BLaER1 (cell line): ENCODE measurements at regions not wholly inside any gene's neighbourhood (a gene's known extent, or its start where the extent isn't known, plus 50 kb on each side); places are given as distances from the start of the nearest gene placed in this dataset.

Experiments
- H3K27ac ChIP-seq: shearing (Covaris generic); formaldehyde crosslinking; 2 replicates; pipeline ENCODE4 v1.8.1; 2022
- H3K27me3 ChIP-seq: shearing (Covaris generic); formaldehyde crosslinking; 2 replicates; pipeline ENCODE4 v1.8.1; 2022
- H3K36me3 ChIP-seq: shearing (Covaris generic); formaldehyde crosslinking; 2 replicates; pipeline ENCODE4 v1.8.1; 2022
- H3K4me1 ChIP-seq: shearing (Covaris generic); formaldehyde crosslinking; 2 replicates; pipeline ENCODE4 v1.8.1; 2022
- H3K4me2 ChIP-seq: shearing (Covaris generic); formaldehyde crosslinking; 2 replicates; pipeline ENCODE4 v1.8.1; 2022
- H3K4me3 ChIP-seq: shearing (Covaris generic); formaldehyde crosslinking; 2 replicates; pipeline ENCODE4 v1.8.1; 2022
- H3K9ac ChIP-seq: shearing (Covaris generic); formaldehyde crosslinking; 2 replicates; pipeline ENCODE4 v1.8.1; 2022
- H3K9me3 ChIP-seq: shearing (Covaris generic); formaldehyde crosslinking; 2 replicates; pipeline ENCODE4 v1.8.1; 2022
- H4K20me1 ChIP-seq: shearing (Covaris generic); formaldehyde crosslinking; 2 replicates; pipeline ENCODE4 v1.8.1; 2022
- Cebpa-rat ChIP-seq: shearing (Covaris generic); IDR thresholded peaks from 2 replicates; pipeline ENCODE4 v1.8.1; 2022

- Histone ChIP-seq H3K27ac (no peak overlapping the region), H3K4me2 (no peak overlapping the region), H3K4me1 (no peaks in the 10 kb centered on the region), H3K36me3 (no peaks in the 10 kb centered on the region), H4K20me1 (no peaks in the 10 kb centered on the region), H3K27me3 (no peaks in the 10 kb centered on the region), H3K9ac (no peak overlapping the region), H3K9me3 (no peaks in the 10 kb centered on the region), H3K4me3 (no peak overlapping the region)
- no peak for TF ChIP-seq Cebpa-rat
Measured at GRCh38 chr18:56545464-56545863, 92.9 kb downstream of the TXNL1 start.

DNA sequence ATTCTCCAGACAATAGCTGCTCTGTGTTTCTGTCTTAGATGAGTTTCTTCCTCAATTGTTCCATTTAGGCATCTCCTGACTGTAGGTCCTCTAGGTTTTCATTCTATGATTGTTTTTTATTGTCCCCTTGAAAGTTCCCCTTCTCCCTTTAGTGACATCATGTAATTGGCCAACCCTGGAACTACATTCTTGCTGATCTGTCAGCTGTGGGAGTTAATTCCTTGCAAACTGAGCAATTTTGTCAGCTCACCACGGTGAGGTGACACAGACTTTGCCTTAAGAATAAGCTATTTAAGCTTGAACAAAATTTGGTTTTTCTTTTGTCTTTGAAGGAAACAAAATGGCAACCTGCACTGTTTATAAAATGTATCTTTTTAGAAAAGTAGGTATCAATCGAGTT lies 95.9 kb downstream of the TXNL1 start:
- H3K27ac ChIP-seq: no peak overlapping the region
- no peaks in the 10 kb centered on the region for H3K27me3 ChIP-seq
- H3K4me3 ChIP-seq: no peak overlapping the region
- no peaks in the 10 kb centered on the region for H3K36me3 ChIP-seq
- no peaks in the 10 kb centered on the region for H4K20me1 ChIP-seq
- H3K4me2 ChIP-seq: no peak overlapping the region
- no peaks in the 10 kb centered on the region for H3K9me3 ChIP-seq
- no peak for TF ChIP-seq Cebpa-rat
- no peak overlapping the region for H3K9ac ChIP-seq
- no peaks in the 10 kb centered on the region for H3K4me1 ChIP-seq

GRCh38 chr18:56541793-56542192 lies 96.6 kb downstream of the TXNL1 start:
- Histone ChIP-seq H3K9ac (no peak overlapping the region), H3K9me3 (no peaks in the 10 kb centered on the region), H3K4me2 (no peak overlapping the region), H3K4me3 (no peak overlapping the region), H3K4me1 (no peaks in the 10 kb centered on the region), H3K27ac (no peak overlapping the region), H3K27me3 (no peaks in the 10 kb centered on the region), H3K36me3 (no peaks in the 10 kb centered on the region), H4K20me1 (no peaks in the 10 kb centered on the region)
- TF ChIP-seq Cebpa-rat: no peak

- Histone ChIP-seq H3K4me3 (no peak overlapping the region), H3K9me3 (no peaks in the 10 kb centered on the region), H3K27ac (no peak overlapping the region), H3K9ac (no peak overlapping the region), H3K27me3 (no peaks in the 10 kb centered on the region), H3K4me1 (no peaks in the 10 kb centered on the region), H3K36me3 (no peaks in the 10 kb centered on the region), H3K4me2 (no peak overlapping the region), H4K20me1 (no peaks in the 10 kb centered on the region)
- no peak for TF ChIP-seq Cebpa-rat
Measured at GRCh38 chr18:56541340-56541739, 97.1 kb downstream of the TXNL1 start.

- Histone ChIP-seq H3K4me1 (no peaks in the 10 kb centered on the region), H3K4me3 (no peak overlapping the region), H3K9ac (no peak overlapping the region), H3K4me2 (no peak overlapping the region), H3K27me3 (no peaks in the 10 kb centered on the region), H3K36me3 (no peaks in the 10 kb centered on the region), H3K27ac (no peak overlapping the region), H4K20me1 (no peaks in the 10 kb centered on the region), H3K9me3 (no peaks in the 10 kb centered on the region)
- no peak for TF ChIP-seq Cebpa-rat
Measured at GRCh38 chr18:56538746-56539145, 99.6 kb downstream of the TXNL1 start.

GRCh38 chr18:56532176-56532840 lies 106.1 kb downstream of the TXNL1 start:
- H4K20me1 ChIP-seq: no peaks in the 10 kb centered on the region
- H3K4me3 ChIP-seq: no peak overlapping the region
- TF ChIP-seq Cebpa-rat: no peak
- no peaks in the 10 kb centered on the region for H3K9me3 ChIP-seq
- no peak overlapping the region for H3K4me2 ChIP-seq
- H3K36me3 ChIP-seq: no peaks in the 10 kb centered on the region
- no peaks in the 10 kb centered on the region for H3K27me3 ChIP-seq
- no peaks in the 10 kb centered on the region for H3K4me1 ChIP-seq
- H3K27ac ChIP-seq: no peak overlapping the region
- no peak overlapping the region for H3K9ac ChIP-seq

DNA sequence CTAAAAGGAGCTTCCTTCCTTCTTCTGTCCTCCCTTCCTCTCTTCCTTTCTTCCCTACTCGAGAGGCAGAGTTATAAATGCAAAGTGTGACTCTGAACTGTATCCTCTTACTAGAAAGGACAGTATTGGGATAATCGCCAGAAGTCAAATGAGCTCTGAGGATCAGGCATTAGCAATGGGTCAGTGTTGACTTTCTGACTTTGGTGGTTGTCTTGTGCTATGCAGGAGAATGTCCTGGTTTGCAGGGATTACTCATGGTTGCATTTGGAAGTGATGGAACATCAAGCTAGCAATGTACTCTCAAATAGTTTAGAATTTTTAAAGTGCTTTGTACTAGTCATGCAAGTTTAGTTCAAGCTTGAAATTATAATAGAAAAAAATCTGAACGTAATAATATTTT lies 115.6 kb downstream of the TXNL1 start:
- no peaks in the 10 kb centered on the region for H3K36me3 ChIP-seq
- H3K4me2 ChIP-seq: no peak overlapping the region
- no peak overlapping the region for H3K27ac ChIP-seq
- no peaks in the 10 kb centered on the region for H3K27me3 ChIP-seq
- no peaks in the 10 kb centered on the region for H3K4me1 ChIP-seq
- no peak overlapping the region for H3K4me3 ChIP-seq
- no peak overlapping the region for H3K9ac ChIP-seq
- TF ChIP-seq Cebpa-rat: no peak
- peaks cover 15% of the 10 kb centered on the region for H3K9me3 ChIP-seq
- H4K20me1 ChIP-seq: no peaks in the 10 kb centered on the region

- Histone ChIP-seq H3K4me1 (no peaks in the 10 kb centered on the region), H3K4me2 (no peak overlapping the region), H4K20me1 (no peaks in the 10 kb centered on the region), H3K27ac (no peak overlapping the region), H3K27me3 (no peaks in the 10 kb centered on the region), H3K9me3 (peaks cover 15% of the 10 kb centered on the region), H3K9ac (no peak overlapping the region), H3K36me3 (no peaks in the 10 kb centered on the region), H3K4me3 (no peak overlapping the region)
- no peak for TF ChIP-seq Cebpa-rat
Measured at GRCh38 chr18:56521263-56521662, 117.1 kb downstream of the TXNL1 start.

DNA sequence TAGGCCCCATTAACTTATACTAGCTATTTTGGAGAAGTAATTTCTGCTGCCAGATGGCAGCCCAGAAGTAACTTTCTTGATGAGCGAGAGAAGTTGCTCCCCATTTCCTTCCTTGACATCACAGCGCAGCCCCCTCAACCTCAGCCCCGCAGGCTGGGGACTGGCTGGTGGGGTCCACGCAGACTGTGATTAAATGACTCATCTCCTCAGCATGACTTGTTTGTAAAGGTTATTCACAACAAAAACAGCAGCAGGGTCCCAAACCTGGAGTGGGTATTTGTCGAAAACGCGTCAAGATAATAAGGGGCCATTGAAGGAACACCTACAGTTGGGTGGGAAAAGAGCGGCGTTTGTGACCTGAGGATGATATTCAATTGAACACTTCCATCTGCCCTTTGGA lies 120.6 kb downstream of the TXNL1 start:
- no peak for TF ChIP-seq Cebpa-rat

GRCh38 chr18:56517196-56517595 lies 121.2 kb downstream of the TXNL1 start:
- H4K20me1 ChIP-seq: no peaks in the 10 kb centered on the region
- H3K4me2 ChIP-seq: no peak overlapping the region
- no peaks in the 10 kb centered on the region; the same call in 1 of the 2 replicates for H3K9me3 ChIP-seq
- no peaks in the 10 kb centered on the region for H3K4me1 ChIP-seq
- H3K9ac ChIP-seq: no peak overlapping the region
- no peaks in the 10 kb centered on the region for H3K36me3 ChIP-seq
- H3K27ac ChIP-seq: no peak overlapping the region
- H3K27me3 ChIP-seq: no peaks in the 10 kb centered on the region
- no peak overlapping the region for H3K4me3 ChIP-seq
- TF ChIP-seq Cebpa-rat: no peak

More for the DNA sequence above, 120.6 kb downstream of the TXNL1 start:
- Histone ChIP-seq H3K9me3 (no peaks in the 10 kb centered on the region; the same call in 1 of the 2 replicates), H3K36me3 (no peaks in the 10 kb centered on the region), H3K27me3 (no peaks in the 10 kb centered on the region), H3K9ac (no peak overlapping the region), H3K4me2 (no peak overlapping the region), H4K20me1 (no peaks in the 10 kb centered on the region), H3K27ac (no peak overlapping the region), H3K4me3 (no peak overlapping the region), H3K4me1 (no peaks in the 10 kb centered on the region)

DNA sequence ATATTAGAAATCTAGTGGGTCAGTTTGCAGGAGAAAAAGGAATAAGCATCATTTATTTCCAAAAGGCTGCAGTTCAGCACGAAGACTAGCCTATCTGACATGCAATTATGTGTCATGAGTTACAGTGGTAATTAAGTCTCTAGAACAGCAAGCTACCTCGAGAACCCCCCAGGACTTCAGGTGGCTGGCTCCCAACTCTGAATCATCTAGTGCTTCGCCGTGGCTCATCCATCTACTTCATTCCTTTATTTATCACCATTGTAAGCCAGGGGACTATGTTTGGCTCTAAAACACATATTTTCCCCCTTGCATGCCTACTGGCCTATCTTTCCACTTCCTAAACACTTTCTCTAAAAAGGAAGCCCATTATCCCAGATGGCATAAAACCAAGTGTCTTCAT lies 121.6 kb downstream of the TXNL1 start:
- TF ChIP-seq Cebpa-rat: no peak
- Histone ChIP-seq H3K9ac (no peak overlapping the region), H3K27me3 (no peaks in the 10 kb centered on the region), H3K4me3 (no peak overlapping the region), H3K36me3 (no peaks in the 10 kb centered on the region), H3K4me2 (no peak overlapping the region), H3K4me1 (no peaks in the 10 kb centered on the region), H4K20me1 (no peaks in the 10 kb centered on the region), H3K27ac (no peak overlapping the region), H3K9me3 (no peaks in the 10 kb centered on the region; the same call in 1 of the 2 replicates)
